GM23338 (cell line): ENCODE measurements at regions not wholly inside any gene's neighbourhood (a gene's known extent, or its start where the extent isn't known, plus 50 kb on each side); places are given as distances from the start of the nearest gene placed in this dataset.
A peak's percentile ranks its signal among the peaks of the same experiment; 100 is the strongest.

Experiments used
- ATAC-seq: fragments of 200-7000 bp; cut with Tn5 transposase; 3 replicates; pipeline ENCODE4 v1.9.1; 2020
- DNase-seq: peaks from one replicate; pipeline ENCODE4 v3.0.0-alpha.2; 2015; ENCODE audit warnings: low spot score
- H2AFZ ChIP-seq: fragments of 200-600 bp; sonication (generic); 2 replicates; pipeline ENCODE4 v1.8.0; 2016; ENCODE audit warnings: antibody characterized with exemption, mild to moderate bottlenecking, moderate library complexity
- H3F3A ChIP-seq: fragments of 200-600 bp; sonication (generic); replicated peaks from 2 replicates; pipeline ENCODE4 v1.8.0; 2017; ENCODE audit warnings: antibody characterized with exemption, mixed run types, low read depth
- H3K27ac ChIP-seq: fragments of 200-600 bp; sonication (generic); 2 replicates; pipeline ENCODE4 v1.6.1; 2016; ENCODE audit warnings: low read depth
- H3K27me3 ChIP-seq: fragments of 200-600 bp; sonication (generic); 2 replicates; pipeline ENCODE4 v1.8.0; 2016; ENCODE audit warnings: mild to moderate bottlenecking, mixed run types, moderate library complexity; ENCODE audit not compliant: insufficient read depth
- H3K36me3 ChIP-seq: fragments of 200-600 bp; sonication (generic); 2 replicates; pipeline ENCODE4 v1.8.0; 2016; ENCODE audit warnings: mild to moderate bottlenecking; ENCODE audit not compliant: insufficient read depth
- H3K4me1 ChIP-seq: fragments of 200-600 bp; sonication (generic); 2 replicates; pipeline ENCODE4 v1.8.0; 2016; ENCODE audit warnings: mild to moderate bottlenecking, moderate library complexity; ENCODE audit not compliant: insufficient read depth
- H3K4me2 ChIP-seq: fragments of 200-600 bp; sonication (generic); 2 replicates; pipeline ENCODE4 v1.7.1; 2017; ENCODE audit warnings: mixed run types
- H3K4me3 ChIP-seq: fragments of 200-600 bp; sonication (generic); 2 replicates; pipeline ENCODE4 v1.6.1; 2016; ENCODE audit warnings: mixed run types
- H3K79me2 ChIP-seq: fragments of 200-600 bp; sonication (generic); replicated peaks from 2 replicates; pipeline ENCODE4 v1.8.0; 2017; ENCODE audit warnings: mild to moderate bottlenecking; ENCODE audit not compliant: insufficient read depth
- H3K9me2 ChIP-seq: fragments of 200-600 bp; sonication (generic); 2 replicates; pipeline ENCODE4 v1.8.0; 2017; ENCODE audit not compliant: insufficient read depth
- H4K20me1 ChIP-seq: fragments of 200-600 bp; sonication (generic); replicated peaks from 2 replicates; pipeline ENCODE4 v1.8.0; 2017; ENCODE audit warnings: mild to moderate bottlenecking; ENCODE audit not compliant: insufficient read depth
- H3K27ac Mint-ChIP-seq: 2 replicates; pipeline ENCODE4 v1.8.0; 2020; ENCODE audit warnings: inconsistent platforms, mild to moderate bottlenecking, moderate library complexity, mixed read lengths
- H3K27me3 Mint-ChIP-seq: 3 replicates; pipeline ENCODE4 v1.8.0; 2022; ENCODE audit warnings: low read depth, mild to moderate bottlenecking, moderate library complexity, mixed read lengths, inconsistent platforms; ENCODE audit not compliant: insufficient read depth, poor library complexity
- H3K36me3 Mint-ChIP-seq: 3 replicates; pipeline ENCODE4 v1.8.0; 2021; ENCODE audit warnings: low read depth, mild to moderate bottlenecking, inconsistent platforms, moderate library complexity, mixed read lengths
- H3K4me1 Mint-ChIP-seq: 3 replicates; pipeline ENCODE4 v1.8.0; 2020; ENCODE audit warnings: mild to moderate bottlenecking, inconsistent platforms, mixed read lengths
- H3K4me3 Mint-ChIP-seq: 3 replicates; pipeline ENCODE4 v1.8.0; 2021; ENCODE audit warnings: moderate library complexity, mild to moderate bottlenecking, inconsistent platforms, mixed read lengths
- H3K9me3 Mint-ChIP-seq: 3 replicates; pipeline ENCODE4 v1.8.0; 2020; ENCODE audit warnings: moderate library complexity, mild to moderate bottlenecking, inconsistent platforms, mixed read lengths
- CREB1 ChIP-seq: fragments of 250-450 bp; sonication (Bioruptor Pico); IDR thresholded peaks from 2 replicates; pipeline ENCODE4 v1.5.0; 2020; ENCODE audit warnings: low read depth, mild to moderate bottlenecking, moderate library complexity
- EZH2 ChIP-seq: fragments of 200-600 bp; sonication (generic); IDR thresholded peaks from one replicate; pipeline ENCODE4 v1.8.0; 2017; ENCODE audit warnings: antibody characterized with exemption, mild to moderate bottlenecking, low read depth; ENCODE audit not compliant: unreplicated experiment
- EZH2phosphoT487 ChIP-seq: fragments of 200-600 bp; sonication (generic); IDR thresholded peaks from one replicate; pipeline ENCODE4 v1.8.1; 2018; ENCODE audit warnings: antibody characterized with exemption; ENCODE audit not compliant: unreplicated experiment
- JUNB ChIP-seq: IDR thresholded peaks from one replicate; pipeline ENCODE4 v1.6.1; 2016; ENCODE audit warnings: antibody characterized with exemption; ENCODE audit not compliant: unreplicated experiment
- NANOG ChIP-seq: IDR thresholded peaks from 2 replicates; pipeline ENCODE4 v1.6.1; 2016; ENCODE audit warnings: antibody characterized with exemption, borderline replicate concordance
- POLR2AphosphoS5 ChIP-seq: IDR thresholded peaks from 2 replicates; pipeline ENCODE4 v1.6.1; 2016; ENCODE audit warnings: antibody characterized with exemption, low read depth
- STAT1 ChIP-seq: IDR thresholded peaks from one replicate; pipeline ENCODE4 v1.6.1; 2016; ENCODE audit warnings: antibody characterized with exemption; ENCODE audit not compliant: unreplicated experiment
- ZNF114 ChIP-seq: fragments of 250-450 bp; sonication (Bioruptor Pico); IDR thresholded peaks from 2 replicates; pipeline ENCODE4 v1.5.0; 2020; ENCODE audit warnings: mild to moderate bottlenecking, moderate library complexity
- ZNF331 ChIP-seq: fragments of 250-450 bp; sonication (Bioruptor Pico); IDR thresholded peaks from 2 replicates; pipeline ENCODE4 v1.5.0; 2020; ENCODE audit warnings: low read depth, mild to moderate bottlenecking, moderate library complexity
- TF ChIP-seq, protein P1 (sequence below), 2 experiments: fragments of 200-600 bp in 1 of 2; sonication (generic) in 1 of 2; conservative IDR thresholded peaks; 2 replicates each; pipeline versions ENCODE4 v1.5.1 to v1.6.1; 2016 to 2017; ENCODE audit warnings: antibody characterized with exemption in 2 of 2, low read depth in 2 of 2, mild to moderate bottlenecking in 2 of 2, moderate library complexity in 1 of 2
- TF ChIP-seq, protein P2 (sequence below): IDR thresholded peaks from 2 replicates; pipeline ENCODE4 v1.6.1; 2016; ENCODE audit warnings: antibody characterized with exemption
- TF ChIP-seq, protein P3 (sequence below): fragments of 250-450 bp; sonication (Bioruptor Pico); IDR thresholded peaks from 2 replicates; pipeline ENCODE4 v1.5.0; 2020; ENCODE audit warnings: mild to moderate bottlenecking, moderate library complexity
- TF ChIP-seq, protein P4 (sequence below): IDR thresholded peaks from one replicate; pipeline ENCODE4 v1.6.1; 2018; ENCODE audit warnings: antibody characterized with exemption; ENCODE audit not compliant: unreplicated experiment

DNA sequence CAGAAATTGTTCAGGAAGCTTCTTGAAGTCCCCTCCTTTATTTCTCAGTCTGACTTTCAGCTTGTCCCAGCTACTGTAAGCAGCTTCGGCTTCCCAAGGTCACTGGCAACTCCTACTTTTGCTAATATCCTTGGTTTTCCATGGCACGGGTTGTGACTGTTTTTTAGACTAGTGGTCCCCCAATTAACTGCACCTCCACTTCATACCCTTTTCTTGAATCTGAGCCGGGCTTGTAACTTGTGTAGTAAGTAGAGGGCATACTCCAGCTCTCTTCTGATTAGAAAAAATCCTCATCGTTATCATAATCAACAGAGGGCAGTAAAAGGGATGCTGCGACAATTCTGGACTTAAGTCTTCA lies 162.3 kb upstream of the TNFAIP3 start:
- peak; percentile 60 for ATAC-seq
- Histone ChIP-seq H3K36me3 (no peaks in the 10 kb centered on the region), H3K9me2 (no peaks in the 10 kb centered on the region), H3K27ac (no peak overlapping the region), H3F3A (no peaks in the 10 kb centered on the region), H3K4me1 (no peaks in the 10 kb centered on the region), H3K27me3 (no peaks in the 10 kb centered on the region), H3K4me3 (no peak overlapping the region), H2AFZ (peak overlapping the region; percentile 8; the same call in 1 of the 2 replicates), H3K79me2 (no peaks in the 10 kb centered on the region), H3K4me2 (no peak overlapping the region), H4K20me1 (no peaks in the 10 kb centered on the region; the same call in 1 of the 2 replicates)
- no peak overlapping the region for H3K27ac Mint-ChIP-seq
- H3K27me3 Mint-ChIP-seq = peaks cover 2% of the 10 kb centered on the region
- no peak overlapping the region for H3K4me3 Mint-ChIP-seq
- TF ChIP-seq NANOG = no peak
- TF ChIP-seq EZH2 = no peak
- TF ChIP-seq, protein P1, sequence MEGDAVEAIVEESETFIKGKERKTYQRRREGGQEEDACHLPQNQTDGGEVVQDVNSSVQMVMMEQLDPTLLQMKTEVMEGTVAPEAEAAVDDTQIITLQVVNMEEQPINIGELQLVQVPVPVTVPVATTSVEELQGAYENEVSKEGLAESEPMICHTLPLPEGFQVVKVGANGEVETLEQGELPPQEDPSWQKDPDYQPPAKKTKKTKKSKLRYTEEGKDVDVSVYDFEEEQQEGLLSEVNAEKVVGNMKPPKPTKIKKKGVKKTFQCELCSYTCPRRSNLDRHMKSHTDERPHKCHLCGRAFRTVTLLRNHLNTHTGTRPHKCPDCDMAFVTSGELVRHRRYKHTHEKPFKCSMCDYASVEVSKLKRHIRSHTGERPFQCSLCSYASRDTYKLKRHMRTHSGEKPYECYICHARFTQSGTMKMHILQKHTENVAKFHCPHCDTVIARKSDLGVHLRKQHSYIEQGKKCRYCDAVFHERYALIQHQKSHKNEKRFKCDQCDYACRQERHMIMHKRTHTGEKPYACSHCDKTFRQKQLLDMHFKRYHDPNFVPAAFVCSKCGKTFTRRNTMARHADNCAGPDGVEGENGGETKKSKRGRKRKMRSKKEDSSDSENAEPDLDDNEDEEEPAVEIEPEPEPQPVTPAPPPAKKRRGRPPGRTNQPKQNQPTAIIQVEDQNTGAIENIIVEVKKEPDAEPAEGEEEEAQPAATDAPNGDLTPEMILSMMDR (conservative IDR thresholded peaks at IDR 0.05; ENCODE audit: low read depth in 2 of 2) = no peak
- TF ChIP-seq CREB1 (CRISPR knock-in tag) = no peak
- TF ChIP-seq ZNF114 (CRISPR knock-in tag) = no peak
- TF ChIP-seq JUNB = no peak
- TF ChIP-seq, protein P2, sequence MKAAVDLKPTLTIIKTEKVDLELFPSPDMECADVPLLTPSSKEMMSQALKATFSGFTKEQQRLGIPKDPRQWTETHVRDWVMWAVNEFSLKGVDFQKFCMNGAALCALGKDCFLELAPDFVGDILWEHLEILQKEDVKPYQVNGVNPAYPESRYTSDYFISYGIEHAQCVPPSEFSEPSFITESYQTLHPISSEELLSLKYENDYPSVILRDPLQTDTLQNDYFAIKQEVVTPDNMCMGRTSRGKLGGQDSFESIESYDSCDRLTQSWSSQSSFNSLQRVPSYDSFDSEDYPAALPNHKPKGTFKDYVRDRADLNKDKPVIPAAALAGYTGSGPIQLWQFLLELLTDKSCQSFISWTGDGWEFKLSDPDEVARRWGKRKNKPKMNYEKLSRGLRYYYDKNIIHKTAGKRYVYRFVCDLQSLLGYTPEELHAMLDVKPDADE = no peak
- TF ChIP-seq, protein P3, sequence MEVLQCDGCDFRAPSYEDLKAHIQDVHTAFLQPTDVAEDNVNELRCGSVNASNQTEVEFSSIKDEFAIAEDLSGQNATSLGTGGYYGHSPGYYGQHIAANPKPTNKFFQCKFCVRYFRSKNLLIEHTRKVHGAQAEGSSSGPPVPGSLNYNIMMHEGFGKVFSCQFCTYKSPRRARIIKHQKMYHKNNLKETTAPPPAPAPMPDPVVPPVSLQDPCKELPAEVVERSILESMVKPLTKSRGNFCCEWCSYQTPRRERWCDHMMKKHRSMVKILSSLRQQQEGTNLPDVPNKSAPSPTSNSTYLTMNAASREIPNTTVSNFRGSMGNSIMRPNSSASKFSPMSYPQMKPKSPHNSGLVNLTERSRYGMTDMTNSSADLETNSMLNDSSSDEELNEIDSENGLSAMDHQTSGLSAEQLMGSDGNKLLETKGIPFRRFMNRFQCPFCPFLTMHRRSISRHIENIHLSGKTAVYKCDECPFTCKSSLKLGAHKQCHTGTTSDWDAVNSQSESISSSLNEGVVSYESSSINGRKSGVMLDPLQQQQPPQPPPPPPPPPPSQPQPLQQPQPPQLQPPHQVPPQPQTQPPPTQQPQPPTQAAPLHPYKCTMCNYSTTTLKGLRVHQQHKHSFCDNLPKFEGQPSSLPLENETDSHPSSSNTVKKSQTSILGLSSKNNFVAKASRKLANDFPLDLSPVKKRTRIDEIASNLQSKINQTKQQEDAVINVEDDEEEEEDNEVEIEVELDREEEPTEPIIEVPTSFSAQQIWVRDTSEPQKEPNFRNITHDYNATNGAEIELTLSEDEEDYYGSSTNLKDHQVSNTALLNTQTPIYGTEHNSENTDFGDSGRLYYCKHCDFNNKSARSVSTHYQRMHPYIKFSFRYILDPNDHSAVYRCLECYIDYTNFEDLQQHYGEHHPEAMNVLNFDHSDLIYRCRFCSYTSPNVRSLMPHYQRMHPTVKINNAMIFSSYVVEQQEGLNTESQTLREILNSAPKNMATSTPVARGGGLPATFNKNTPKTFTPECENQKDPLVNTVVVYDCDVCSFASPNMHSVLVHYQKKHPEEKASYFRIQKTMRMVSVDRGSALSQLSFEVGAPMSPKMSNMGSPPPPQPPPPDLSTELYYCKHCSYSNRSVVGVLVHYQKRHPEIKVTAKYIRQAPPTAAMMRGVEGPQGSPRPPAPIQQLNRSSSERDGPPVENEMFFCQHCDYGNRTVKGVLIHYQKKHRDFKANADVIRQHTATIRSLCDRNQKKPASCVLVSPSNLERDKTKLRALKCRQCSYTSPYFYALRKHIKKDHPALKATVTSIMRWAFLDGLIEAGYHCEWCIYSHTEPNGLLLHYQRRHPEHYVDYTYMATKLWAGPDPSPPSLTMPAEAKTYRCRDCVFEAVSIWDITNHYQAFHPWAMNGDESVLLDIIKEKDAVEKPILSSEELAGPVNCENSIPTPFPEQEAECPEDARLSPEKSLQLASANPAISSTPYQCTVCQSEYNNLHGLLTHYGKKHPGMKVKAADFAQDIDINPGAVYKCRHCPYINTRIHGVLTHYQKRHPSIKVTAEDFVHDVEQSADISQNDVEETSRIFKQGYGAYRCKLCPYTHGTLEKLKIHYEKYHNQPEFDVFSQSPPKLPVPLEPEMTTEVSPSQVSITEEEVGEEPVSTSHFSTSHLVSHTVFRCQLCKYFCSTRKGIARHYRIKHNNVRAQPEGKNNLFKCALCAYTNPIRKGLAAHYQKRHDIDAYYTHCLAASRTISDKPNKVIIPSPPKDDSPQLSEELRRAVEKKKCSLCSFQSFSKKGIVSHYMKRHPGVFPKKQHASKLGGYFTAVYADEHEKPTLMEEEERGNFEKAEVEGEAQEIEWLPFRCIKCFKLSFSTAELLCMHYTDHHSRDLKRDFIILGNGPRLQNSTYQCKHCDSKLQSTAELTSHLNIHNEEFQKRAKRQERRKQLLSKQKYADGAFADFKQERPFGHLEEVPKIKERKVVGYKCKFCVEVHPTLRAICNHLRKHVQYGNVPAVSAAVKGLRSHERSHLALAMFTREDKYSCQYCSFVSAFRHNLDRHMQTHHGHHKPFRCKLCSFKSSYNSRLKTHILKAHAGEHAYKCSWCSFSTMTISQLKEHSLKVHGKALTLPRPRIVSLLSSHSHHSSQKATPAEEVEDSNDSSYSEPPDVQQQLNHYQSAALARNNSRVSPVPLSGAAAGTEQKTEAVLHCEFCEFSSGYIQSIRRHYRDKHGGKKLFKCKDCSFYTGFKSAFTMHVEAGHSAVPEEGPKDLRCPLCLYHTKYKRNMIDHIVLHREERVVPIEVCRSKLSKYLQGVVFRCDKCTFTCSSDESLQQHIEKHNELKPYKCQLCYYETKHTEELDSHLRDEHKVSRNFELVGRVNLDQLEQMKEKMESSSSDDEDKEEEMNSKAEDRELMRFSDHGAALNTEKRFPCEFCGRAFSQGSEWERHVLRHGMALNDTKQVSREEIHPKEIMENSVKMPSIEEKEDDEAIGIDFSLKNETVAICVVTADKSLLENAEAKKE (CRISPR knock-in tag) = no peak
- TF ChIP-seq POLR2AphosphoS5 = no peak
- no peak for TF ChIP-seq ZNF331 (CRISPR knock-in tag)
- TF ChIP-seq EZH2phosphoT487 = no peak
- TF ChIP-seq, protein P4, sequence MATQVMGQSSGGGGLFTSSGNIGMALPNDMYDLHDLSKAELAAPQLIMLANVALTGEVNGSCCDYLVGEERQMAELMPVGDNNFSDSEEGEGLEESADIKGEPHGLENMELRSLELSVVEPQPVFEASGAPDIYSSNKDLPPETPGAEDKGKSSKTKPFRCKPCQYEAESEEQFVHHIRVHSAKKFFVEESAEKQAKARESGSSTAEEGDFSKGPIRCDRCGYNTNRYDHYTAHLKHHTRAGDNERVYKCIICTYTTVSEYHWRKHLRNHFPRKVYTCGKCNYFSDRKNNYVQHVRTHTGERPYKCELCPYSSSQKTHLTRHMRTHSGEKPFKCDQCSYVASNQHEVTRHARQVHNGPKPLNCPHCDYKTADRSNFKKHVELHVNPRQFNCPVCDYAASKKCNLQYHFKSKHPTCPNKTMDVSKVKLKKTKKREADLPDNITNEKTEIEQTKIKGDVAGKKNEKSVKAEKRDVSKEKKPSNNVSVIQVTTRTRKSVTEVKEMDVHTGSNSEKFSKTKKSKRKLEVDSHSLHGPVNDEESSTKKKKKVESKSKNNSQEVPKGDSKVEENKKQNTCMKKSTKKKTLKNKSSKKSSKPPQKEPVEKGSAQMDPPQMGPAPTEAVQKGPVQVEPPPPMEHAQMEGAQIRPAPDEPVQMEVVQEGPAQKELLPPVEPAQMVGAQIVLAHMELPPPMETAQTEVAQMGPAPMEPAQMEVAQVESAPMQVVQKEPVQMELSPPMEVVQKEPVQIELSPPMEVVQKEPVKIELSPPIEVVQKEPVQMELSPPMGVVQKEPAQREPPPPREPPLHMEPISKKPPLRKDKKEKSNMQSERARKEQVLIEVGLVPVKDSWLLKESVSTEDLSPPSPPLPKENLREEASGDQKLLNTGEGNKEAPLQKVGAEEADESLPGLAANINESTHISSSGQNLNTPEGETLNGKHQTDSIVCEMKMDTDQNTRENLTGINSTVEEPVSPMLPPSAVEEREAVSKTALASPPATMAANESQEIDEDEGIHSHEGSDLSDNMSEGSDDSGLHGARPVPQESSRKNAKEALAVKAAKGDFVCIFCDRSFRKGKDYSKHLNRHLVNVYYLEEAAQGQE = no peak
- TF ChIP-seq STAT1 = no peak
- DNase-seq = peak; percentile 49
- peaks cover 4% of the 10 kb centered on the region; the same call in 2 of the 3 replicates for H3K4me1 Mint-ChIP-seq
- no peaks in the 10 kb centered on the region for H3K36me3 Mint-ChIP-seq
- H3K9me3 Mint-ChIP-seq = no peaks in the 10 kb centered on the region
